ENCODE measurements at regions not wholly inside any gene's neighbourhood (a gene's known extent, or its start where the extent isn't known, plus 50 kb on each side); places are given as distances from the start of the nearest gene placed in this dataset.

DNA sequence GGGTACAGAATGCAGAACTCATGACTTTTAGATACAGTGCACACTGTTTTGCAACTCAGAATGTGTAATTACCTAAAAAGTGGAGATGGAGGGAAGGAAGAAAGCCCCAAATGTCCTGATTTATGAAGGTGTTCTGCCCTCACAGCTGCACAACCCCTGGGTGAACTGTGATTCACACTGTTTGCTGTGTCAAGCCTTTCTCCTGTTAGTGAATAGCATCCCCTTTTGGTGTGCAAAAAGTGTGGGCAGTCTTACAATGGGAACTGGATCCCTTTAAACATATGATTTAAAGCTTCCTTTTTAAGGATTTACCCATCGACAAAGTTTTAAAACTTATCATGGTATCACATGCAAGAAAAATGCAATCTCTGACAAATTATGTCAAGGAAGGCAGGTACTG, 633.4 kb upstream of the EPHA7 start:
- intact Hi-C loops (cut with micrococcal nuclease): no loop called here
- Histone ChIP-seq H3K4me1 (ENCODE audit: control insufficient read depth in 1 of 2, insufficient read depth in 2 of 2, low read length in 2 of 2) (no peaks in the 10 kb centered on the region), H3K4me2 (ENCODE audit: low read length) (no peak overlapping the region), H3K36me3 (ENCODE audit: control insufficient read depth in 1 of 2, insufficient read depth in 2 of 2, low read length in 2 of 2) (no peaks in the 10 kb centered on the region), H3K27ac (ENCODE audit: low read depth, low read length) (no peak overlapping the region), H3K9me2 (ENCODE audit: insufficient read depth) (no peaks in the 10 kb centered on the region), H3K9ac (ENCODE audit: low read length) (no peak overlapping the region), H4K20me1 (ENCODE audit: insufficient read depth) (no peaks in the 10 kb centered on the region), H3K27me3 (ENCODE audit: insufficient read depth, low read length) (no peaks in the 10 kb centered on the region), H2AFZ (ENCODE audit: low read depth, low read length, poor library complexity, severe bottlenecking) (no peak overlapping the region), H3K4me3 (replicated peaks in 1 of 2; ENCODE audit: low read depth in 1 of 2, low read length in 2 of 2) (no peak overlapping the region), H3K9me3 (ENCODE audit: control insufficient read depth in 1 of 2, insufficient read depth in 1 of 2, low read depth in 1 of 2, low read length in 2 of 2) (no peaks in the 10 kb centered on the region; a peak in 1 of 4 replicates), H3K79me2 (ENCODE audit: insufficient read depth, low read length) (no peaks in the 10 kb centered on the region)
- POLR2A ChIA-PET: no interaction called here
- RAD21 ChIA-PET (ENCODE audit: low non-redundant PET in 1 of 2, low total read pairs in 2 of 2, uncharacterized antibody in 2 of 2, unreplicated experiment in 2 of 2): no interaction called here
- CTCF ChIA-PET: no interaction called here
- TF ChIP-seq CBX3 (IDR thresholded peaks at IDR 0.05; ENCODE audit: low read depth): no peak
- peak; percentile 19; the same call in 1 of the 2 replicates for TF ChIP-seq RAD21 (IDR thresholded peaks at IDR 0.05; ENCODE audit: low read depth)
- ATAC-seq (no peak), DNase-seq (ENCODE audit: low read depth, low spot score) (no peak)
- no TSS peak for BruUV-seq (replicated peaks)

DNA sequence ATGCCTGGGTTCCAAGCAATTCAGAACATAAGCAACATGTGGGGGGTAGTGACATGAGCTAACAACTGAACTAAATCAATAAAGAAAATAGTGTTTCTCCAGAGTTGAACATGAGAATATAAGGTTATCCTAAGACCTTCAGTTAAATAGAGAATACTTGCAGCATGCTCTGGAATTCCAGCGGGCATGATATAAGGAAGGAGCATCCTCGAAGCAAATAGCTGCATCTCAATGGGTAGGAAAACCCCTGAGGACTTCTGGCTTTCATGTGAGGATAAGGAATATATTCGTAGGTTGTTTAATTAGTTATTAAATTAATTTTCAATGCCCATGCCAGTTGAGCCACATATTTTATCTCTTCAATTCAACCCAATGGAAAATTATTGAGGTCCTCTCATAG, 631.2 kb upstream of the EPHA7 start:
- no peaks in the 10 kb centered on the region for H3K79me2 ChIP-seq (ENCODE audit: insufficient read depth, low read length)
- no peak overlapping the region for H3K9ac ChIP-seq (ENCODE audit: low read length)
- ATAC-seq (no peak), DNase-seq (ENCODE audit: low read depth, low spot score) (no peak)
- no peak overlapping the region for H2AFZ ChIP-seq (ENCODE audit: low read depth, low read length, poor library complexity, severe bottlenecking)
- no peaks in the 10 kb centered on the region for H4K20me1 ChIP-seq (ENCODE audit: insufficient read depth)
- H3K9me3 ChIP-seq (ENCODE audit: control insufficient read depth in 1 of 2, insufficient read depth in 1 of 2, low read depth in 1 of 2, low read length in 2 of 2): no peaks in the 10 kb centered on the region; a peak in 1 of 4 replicates
- ChIA-PET POLR2A (no interaction called here), RAD21 (ENCODE audit: low non-redundant PET in 1 of 2, low total read pairs in 2 of 2, uncharacterized antibody in 2 of 2, unreplicated experiment in 2 of 2) (no interaction called here), CTCF (no interaction called here)
- no TSS peak for BruUV-seq (replicated peaks)
- TF ChIP-seq SRF (IDR thresholded peaks at IDR 0.05; ENCODE audit: low read depth): no peak
- TF ChIP-seq FOSL1 (IDR thresholded peaks at IDR 0.05; ENCODE audit: low read depth): no peak
- no peak for TF ChIP-seq EZH2phosphoT487 (IDR thresholded peaks at IDR 0.05; ENCODE audit: borderline replicate concordance)
- no peak for TF ChIP-seq SP1 (IDR thresholded peaks at IDR 0.05; ENCODE audit: low read depth)
- TF ChIP-seq, protein P1, sequence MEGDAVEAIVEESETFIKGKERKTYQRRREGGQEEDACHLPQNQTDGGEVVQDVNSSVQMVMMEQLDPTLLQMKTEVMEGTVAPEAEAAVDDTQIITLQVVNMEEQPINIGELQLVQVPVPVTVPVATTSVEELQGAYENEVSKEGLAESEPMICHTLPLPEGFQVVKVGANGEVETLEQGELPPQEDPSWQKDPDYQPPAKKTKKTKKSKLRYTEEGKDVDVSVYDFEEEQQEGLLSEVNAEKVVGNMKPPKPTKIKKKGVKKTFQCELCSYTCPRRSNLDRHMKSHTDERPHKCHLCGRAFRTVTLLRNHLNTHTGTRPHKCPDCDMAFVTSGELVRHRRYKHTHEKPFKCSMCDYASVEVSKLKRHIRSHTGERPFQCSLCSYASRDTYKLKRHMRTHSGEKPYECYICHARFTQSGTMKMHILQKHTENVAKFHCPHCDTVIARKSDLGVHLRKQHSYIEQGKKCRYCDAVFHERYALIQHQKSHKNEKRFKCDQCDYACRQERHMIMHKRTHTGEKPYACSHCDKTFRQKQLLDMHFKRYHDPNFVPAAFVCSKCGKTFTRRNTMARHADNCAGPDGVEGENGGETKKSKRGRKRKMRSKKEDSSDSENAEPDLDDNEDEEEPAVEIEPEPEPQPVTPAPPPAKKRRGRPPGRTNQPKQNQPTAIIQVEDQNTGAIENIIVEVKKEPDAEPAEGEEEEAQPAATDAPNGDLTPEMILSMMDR (IDR thresholded peaks at IDR 0.05 in 2 of 3, conservative IDR thresholded peaks at IDR 0.05 in 1 of 3; ENCODE audit: borderline replicate concordance in 1 of 3, insufficient read depth in 1 of 3, low read depth in 2 of 3, low read length in 2 of 3): no peak
- no peak for TF ChIP-seq JUND (IDR thresholded peaks at IDR 0.05)
- TF ChIP-seq, protein P2, sequence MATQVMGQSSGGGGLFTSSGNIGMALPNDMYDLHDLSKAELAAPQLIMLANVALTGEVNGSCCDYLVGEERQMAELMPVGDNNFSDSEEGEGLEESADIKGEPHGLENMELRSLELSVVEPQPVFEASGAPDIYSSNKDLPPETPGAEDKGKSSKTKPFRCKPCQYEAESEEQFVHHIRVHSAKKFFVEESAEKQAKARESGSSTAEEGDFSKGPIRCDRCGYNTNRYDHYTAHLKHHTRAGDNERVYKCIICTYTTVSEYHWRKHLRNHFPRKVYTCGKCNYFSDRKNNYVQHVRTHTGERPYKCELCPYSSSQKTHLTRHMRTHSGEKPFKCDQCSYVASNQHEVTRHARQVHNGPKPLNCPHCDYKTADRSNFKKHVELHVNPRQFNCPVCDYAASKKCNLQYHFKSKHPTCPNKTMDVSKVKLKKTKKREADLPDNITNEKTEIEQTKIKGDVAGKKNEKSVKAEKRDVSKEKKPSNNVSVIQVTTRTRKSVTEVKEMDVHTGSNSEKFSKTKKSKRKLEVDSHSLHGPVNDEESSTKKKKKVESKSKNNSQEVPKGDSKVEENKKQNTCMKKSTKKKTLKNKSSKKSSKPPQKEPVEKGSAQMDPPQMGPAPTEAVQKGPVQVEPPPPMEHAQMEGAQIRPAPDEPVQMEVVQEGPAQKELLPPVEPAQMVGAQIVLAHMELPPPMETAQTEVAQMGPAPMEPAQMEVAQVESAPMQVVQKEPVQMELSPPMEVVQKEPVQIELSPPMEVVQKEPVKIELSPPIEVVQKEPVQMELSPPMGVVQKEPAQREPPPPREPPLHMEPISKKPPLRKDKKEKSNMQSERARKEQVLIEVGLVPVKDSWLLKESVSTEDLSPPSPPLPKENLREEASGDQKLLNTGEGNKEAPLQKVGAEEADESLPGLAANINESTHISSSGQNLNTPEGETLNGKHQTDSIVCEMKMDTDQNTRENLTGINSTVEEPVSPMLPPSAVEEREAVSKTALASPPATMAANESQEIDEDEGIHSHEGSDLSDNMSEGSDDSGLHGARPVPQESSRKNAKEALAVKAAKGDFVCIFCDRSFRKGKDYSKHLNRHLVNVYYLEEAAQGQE (IDR thresholded peaks at IDR 0.05; ENCODE audit: low read depth): no peak
- no peak for TF ChIP-seq SIN3A (IDR thresholded peaks at IDR 0.05; ENCODE audit: low read depth)
- TF ChIP-seq, protein P3, sequence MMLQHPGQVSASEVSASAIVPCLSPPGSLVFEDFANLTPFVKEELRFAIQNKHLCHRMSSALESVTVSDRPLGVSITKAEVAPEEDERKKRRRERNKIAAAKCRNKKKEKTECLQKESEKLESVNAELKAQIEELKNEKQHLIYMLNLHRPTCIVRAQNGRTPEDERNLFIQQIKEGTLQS (IDR thresholded peaks at IDR 0.05): no peak
- TF ChIP-seq, protein P4, sequence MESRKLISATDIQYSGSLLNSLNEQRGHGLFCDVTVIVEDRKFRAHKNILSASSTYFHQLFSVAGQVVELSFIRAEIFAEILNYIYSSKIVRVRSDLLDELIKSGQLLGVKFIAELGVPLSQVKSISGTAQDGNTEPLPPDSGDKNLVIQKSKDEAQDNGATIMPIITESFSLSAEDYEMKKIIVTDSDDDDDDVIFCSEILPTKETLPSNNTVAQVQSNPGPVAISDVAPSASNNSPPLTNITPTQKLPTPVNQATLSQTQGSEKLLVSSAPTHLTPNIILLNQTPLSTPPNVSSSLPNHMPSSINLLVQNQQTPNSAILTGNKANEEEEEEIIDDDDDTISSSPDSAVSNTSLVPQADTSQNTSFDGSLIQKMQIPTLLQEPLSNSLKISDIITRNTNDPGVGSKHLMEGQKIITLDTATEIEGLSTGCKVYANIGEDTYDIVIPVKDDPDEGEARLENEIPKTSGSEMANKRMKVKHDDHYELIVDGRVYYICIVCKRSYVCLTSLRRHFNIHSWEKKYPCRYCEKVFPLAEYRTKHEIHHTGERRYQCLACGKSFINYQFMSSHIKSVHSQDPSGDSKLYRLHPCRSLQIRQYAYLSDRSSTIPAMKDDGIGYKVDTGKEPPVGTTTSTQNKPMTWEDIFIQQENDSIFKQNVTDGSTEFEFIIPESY (IDR thresholded peaks at IDR 0.05; ENCODE audit: extremely low read depth, insufficient replicate concordance, low read length): no peak
- no peak for TF ChIP-seq ZFX (IDR thresholded peaks at IDR 0.05)
- no peak for TF ChIP-seq ZNF274 (IDR thresholded peaks at IDR 0.05; ENCODE audit: low read depth, low read length)
- no peak overlapping the region for H3K27ac ChIP-seq (ENCODE audit: low read depth, low read length)
- H3K36me3 ChIP-seq (ENCODE audit: control insufficient read depth in 1 of 2, insufficient read depth in 2 of 2, low read length in 2 of 2): no peaks in the 10 kb centered on the region
- no peaks in the 10 kb centered on the region for H3K4me1 ChIP-seq (ENCODE audit: control insufficient read depth in 1 of 2, insufficient read depth in 2 of 2, low read length in 2 of 2)
- intact Hi-C loops (cut with micrococcal nuclease): no loop called here
- H3K9me2 ChIP-seq (ENCODE audit: insufficient read depth): no peaks in the 10 kb centered on the region
- no peaks in the 10 kb centered on the region for H3K27me3 ChIP-seq (ENCODE audit: insufficient read depth, low read length)
- no peak overlapping the region for H3K4me3 ChIP-seq (replicated peaks in 1 of 2; ENCODE audit: low read depth in 1 of 2, low read length in 2 of 2)
- no peak overlapping the region for H3K4me2 ChIP-seq (ENCODE audit: low read length)

Measured in HCT116 (cell line).